ENCODE measurements at regions not wholly inside any gene's neighbourhood (a gene's known extent, or its start where the extent isn't known, plus 50 kb on each side); places are given as distances from the start of the nearest gene placed in this dataset.

- no peak for DNase-seq (ENCODE audit: insufficient read length, low spot score)
- TF ChIP-seq CTCF (IDR thresholded peaks at IDR 0.05; ENCODE audit: insufficient read depth, missing control alignments) = no peak
- FAIRE-seq = no peak
These were observed 479.9 kb upstream of the TNP1 start for GRCh38 chr2:217339753-217340152.

- no peak for TF ChIP-seq CTCF (IDR thresholded peaks at IDR 0.05; ENCODE audit: insufficient read depth, missing control alignments)
- DNase-seq (ENCODE audit: insufficient read length, low spot score) (no peak), FAIRE-seq (no peak)
These were observed 478.5 kb upstream of the TNP1 start for GRCh38 chr2:217338306-217338916.

- FAIRE-seq (no peak), DNase-seq (ENCODE audit: insufficient read length, low spot score) (no peak)
- no peak for TF ChIP-seq CTCF (IDR thresholded peaks at IDR 0.05; ENCODE audit: insufficient read depth, missing control alignments)
These were observed 477.9 kb upstream of the TNP1 start for GRCh38 chr2:217337771-217338170.

GRCh38 chr2:217336694-217337093 lies 476.8 kb upstream of the TNP1 start:
- no peak for FAIRE-seq
- TF ChIP-seq CTCF (IDR thresholded peaks at IDR 0.05; ENCODE audit: insufficient read depth, missing control alignments) = no peak
- no peak for DNase-seq (ENCODE audit: insufficient read length, low spot score)

- FAIRE-seq = no peak
- TF ChIP-seq CTCF (IDR thresholded peaks at IDR 0.05; ENCODE audit: insufficient read depth, missing control alignments) = no peak
- DNase-seq (ENCODE audit: insufficient read length, low spot score) = no peak
These were observed 475.6 kb upstream of the TNP1 start for GRCh38 chr2:217335341-217335966.

GRCh38 chr2:217334561-217334960 lies 474.7 kb upstream of the TNP1 start:
- no peak for DNase-seq (ENCODE audit: insufficient read length, low spot score)

More at GRCh38 chr2:217334561-217334960, 474.7 kb upstream of the TNP1 start:
- FAIRE-seq = no peak
- TF ChIP-seq CTCF (IDR thresholded peaks at IDR 0.05; ENCODE audit: insufficient read depth, missing control alignments) = no peak
